T1000 (cell line): ENCODE measurements at regions not wholly inside any gene's neighbourhood (a gene's known extent, or its start where the extent isn't known, plus 50 kb on each side); places are given as distances from the start of the nearest gene placed in this dataset.

ENCODE experiments used
- DNase-seq: peaks from one replicate; lab custom pipeline; 2025; ENCODE audit warnings: mixed read lengths; lab: John Stamatoyannopoulos, UW

GRCh38 chr2:195606179-195606578, 50.8 kb upstream of the SLC39A10 start:
- DNase-seq, result no peak

GRCh38 chr2:195604706-195605105, 52.3 kb upstream of the SLC39A10 start:
- no peak for DNase-seq

GRCh38 chr2:195603998-195604397, 53.0 kb upstream of the SLC39A10 start:
- no peak for DNase-seq

GRCh38 chr2:195603408-195603807, 53.6 kb upstream of the SLC39A10 start:
- no peak for DNase-seq

- DNase-seq, result no peak
Measured at GRCh38 chr2:195602687-195603086, 54.3 kb upstream of the SLC39A10 start.

GRCh38 chr2:195601361-195601760, 55.7 kb upstream of the SLC39A10 start:
- no peak for DNase-seq

GRCh38 chr2:195600778-195601177, 56.2 kb upstream of the SLC39A10 start:
- DNase-seq, result no peak

GRCh38 chr2:195596840-195597239, 60.2 kb upstream of the SLC39A10 start:
- DNase-seq, result no peak

GRCh38 chr2:195595825-195596224, 61.2 kb upstream of the SLC39A10 start:
- DNase-seq, result no peak

GRCh38 chr2:195594919-195595694, 61.9 kb upstream of the SLC39A10 start:
- no peak for DNase-seq

GRCh38 chr2:195594248-195594647, 62.8 kb upstream of the SLC39A10 start:
- DNase-seq, result no peak

GRCh38 chr2:195592105-195592504, 64.9 kb upstream of the SLC39A10 start:
- no peak for DNase-seq

- no peak for DNase-seq
Measured at GRCh38 chr2:195590861-195591205, 66.2 kb upstream of the SLC39A10 start.

- DNase-seq, result no peak
Measured at GRCh38 chr2:195590199-195590860, 66.7 kb upstream of the SLC39A10 start.

- DNase-seq, result no peak
Measured at GRCh38 chr2:195587966-195588365, 69.1 kb upstream of the SLC39A10 start.

GRCh38 chr2:195586062-195586714, 70.8 kb upstream of the SLC39A10 start:
- DNase-seq, result no peak

- no peak for DNase-seq
Measured at GRCh38 chr2:195582188-195582587, 74.8 kb upstream of the SLC39A10 start.

- DNase-seq, result no peak
Measured at GRCh38 chr2:195579776-195580555, 77.1 kb upstream of the SLC39A10 start.

- DNase-seq, result no peak
Measured at GRCh38 chr2:195575879-195576401, 81.1 kb upstream of the SLC39A10 start.

- no peak for DNase-seq
Measured at GRCh38 chr2:195575016-195575415, 82.0 kb upstream of the SLC39A10 start.

GRCh38 chr2:195574312-195574711, 82.7 kb upstream of the SLC39A10 start:
- DNase-seq, result no peak
